GM12872 (cell line): ENCODE measurements at regions not wholly inside any gene's neighbourhood (a gene's known extent, or its start where the extent isn't known, plus 50 kb on each side); places are given as distances from the start of the nearest gene placed in this dataset.

Experiments
- TF ChIP-seq, protein P1 (sequence below): IDR thresholded peaks from 3 replicates; pipeline ENCODE4 v1.5.1; 2011; ENCODE audit warnings: low read depth, mild to moderate bottlenecking, low read length, moderate library complexity; ENCODE audit not compliant: insufficient read depth

DNA sequence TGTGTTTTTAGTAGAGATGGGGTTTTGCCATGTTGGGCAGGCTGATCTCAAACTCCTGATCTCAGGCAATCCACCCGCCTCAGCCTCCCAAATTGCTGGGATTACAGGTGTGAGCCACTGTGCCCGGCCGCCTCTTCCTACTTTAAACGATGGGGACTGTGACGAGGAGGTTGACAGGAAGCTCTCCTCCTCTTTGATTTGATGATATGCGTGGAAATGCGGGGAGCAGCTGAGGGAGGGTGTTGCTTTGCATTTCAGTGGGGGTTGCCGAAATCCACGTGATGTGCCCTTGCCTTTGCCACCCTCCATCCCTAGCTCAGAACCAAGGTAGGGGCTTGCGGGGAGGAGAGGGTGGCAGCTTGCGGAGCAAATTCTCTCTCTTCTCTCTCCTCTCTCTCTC lies 189.6 kb downstream of the AACS start:
- TF ChIP-seq, protein P1, sequence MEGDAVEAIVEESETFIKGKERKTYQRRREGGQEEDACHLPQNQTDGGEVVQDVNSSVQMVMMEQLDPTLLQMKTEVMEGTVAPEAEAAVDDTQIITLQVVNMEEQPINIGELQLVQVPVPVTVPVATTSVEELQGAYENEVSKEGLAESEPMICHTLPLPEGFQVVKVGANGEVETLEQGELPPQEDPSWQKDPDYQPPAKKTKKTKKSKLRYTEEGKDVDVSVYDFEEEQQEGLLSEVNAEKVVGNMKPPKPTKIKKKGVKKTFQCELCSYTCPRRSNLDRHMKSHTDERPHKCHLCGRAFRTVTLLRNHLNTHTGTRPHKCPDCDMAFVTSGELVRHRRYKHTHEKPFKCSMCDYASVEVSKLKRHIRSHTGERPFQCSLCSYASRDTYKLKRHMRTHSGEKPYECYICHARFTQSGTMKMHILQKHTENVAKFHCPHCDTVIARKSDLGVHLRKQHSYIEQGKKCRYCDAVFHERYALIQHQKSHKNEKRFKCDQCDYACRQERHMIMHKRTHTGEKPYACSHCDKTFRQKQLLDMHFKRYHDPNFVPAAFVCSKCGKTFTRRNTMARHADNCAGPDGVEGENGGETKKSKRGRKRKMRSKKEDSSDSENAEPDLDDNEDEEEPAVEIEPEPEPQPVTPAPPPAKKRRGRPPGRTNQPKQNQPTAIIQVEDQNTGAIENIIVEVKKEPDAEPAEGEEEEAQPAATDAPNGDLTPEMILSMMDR, result no peak

DNA sequence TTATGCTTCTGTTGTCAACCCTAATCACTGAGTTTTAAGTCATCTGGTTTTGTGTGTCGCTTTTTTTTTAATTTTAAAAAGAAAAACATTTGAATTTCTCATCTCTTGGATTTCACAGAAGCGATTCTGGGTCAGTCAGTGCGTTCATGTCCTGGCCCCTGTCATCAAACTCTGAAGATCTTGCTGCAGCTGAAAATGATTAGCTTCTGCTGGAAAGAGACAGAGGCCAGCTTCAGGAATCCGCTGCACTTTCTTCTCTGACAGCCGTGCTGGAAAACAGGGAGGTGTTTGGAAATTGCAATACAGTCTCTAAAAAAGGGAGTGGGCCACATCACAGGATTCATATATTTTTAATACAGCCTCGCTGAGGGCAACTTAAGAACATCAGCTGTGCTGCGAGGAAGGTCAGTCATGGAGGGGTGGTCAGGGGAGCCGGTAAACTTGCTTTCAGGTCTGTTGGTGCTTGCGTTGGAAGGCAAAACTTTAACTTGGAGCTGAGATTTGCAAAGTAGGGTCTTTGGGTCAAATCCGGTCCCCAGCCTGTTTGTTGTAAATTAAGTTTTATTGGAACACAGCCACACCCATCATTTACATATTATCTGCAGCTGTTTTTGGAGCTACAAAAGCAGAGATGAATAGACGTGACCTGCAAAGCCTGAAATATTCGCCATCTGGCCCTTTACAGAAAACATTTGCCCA lies 190.8 kb downstream of the AACS start:
- TF ChIP-seq, protein P1, result no peak

DNA sequence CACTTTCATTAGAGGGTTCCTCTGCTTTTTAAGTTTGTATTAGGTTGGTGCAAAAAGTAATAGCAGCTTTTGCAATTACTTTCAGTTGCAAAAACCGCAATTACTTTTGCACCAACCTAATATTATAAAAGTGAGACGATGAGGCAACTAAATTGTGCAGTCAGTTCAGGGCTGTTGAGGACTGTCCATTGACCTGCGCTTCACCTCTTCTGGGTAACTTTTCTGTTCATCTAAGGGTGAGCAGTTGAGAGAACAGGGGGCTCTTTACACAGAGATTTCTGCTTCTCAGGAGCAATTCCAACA lies 191.3 kb downstream of the AACS start:
- TF ChIP-seq, protein P1, result no peak

DNA sequence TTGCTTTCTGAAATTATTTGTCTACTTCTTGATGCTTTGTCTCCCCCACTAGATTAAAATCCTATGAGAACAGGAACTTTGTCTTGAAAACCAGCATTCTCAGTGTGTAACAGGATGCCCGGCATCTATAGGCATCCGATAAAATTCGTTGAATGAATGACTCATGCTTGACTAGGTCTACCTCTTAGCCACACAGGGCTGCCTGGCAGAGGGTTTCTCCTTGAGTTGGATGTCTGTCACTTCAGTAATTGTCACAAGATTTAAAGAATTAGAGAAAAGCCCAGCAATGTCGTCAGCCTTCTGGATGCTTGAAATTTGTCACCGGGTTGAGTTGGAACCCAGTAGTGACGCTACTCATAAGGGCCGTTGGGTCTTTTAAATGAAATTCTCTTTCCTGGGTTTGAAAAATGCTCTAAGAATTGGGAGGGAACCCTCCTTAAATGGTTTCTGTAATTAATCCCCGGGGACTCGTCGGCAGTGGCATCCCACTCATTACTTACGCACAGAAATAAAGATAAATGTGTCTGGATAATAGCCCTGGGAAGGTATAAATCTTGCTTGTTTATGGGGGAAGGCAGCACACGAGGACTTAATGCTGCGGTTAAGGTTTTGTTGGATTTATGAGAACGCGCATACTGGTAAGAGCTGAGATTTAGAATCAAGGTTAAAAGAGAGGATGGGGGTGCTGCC lies 194.1 kb downstream of the AACS start:
- TF ChIP-seq, protein P1, result no peak

DNA sequence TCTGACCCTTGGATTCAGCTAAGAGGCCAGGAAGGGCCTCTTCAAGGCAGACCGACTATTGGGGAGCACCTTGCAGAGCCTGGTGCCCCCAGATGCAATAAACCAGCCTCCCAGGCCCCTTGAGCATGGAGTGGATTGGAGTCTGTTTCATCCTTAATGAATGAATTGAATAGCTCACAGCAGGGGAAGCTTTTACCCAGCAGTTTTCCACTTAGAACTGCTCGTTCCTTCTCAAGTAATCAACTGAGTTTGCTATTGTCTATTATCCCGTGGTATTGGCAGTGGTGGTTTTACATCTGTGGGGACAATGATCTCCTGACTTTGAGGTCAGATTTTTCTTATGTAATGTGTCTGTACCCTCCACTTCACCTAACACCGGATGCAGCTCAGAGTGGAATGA lies 197.6 kb downstream of the AACS start:
- TF ChIP-seq, protein P1, result no peak

DNA sequence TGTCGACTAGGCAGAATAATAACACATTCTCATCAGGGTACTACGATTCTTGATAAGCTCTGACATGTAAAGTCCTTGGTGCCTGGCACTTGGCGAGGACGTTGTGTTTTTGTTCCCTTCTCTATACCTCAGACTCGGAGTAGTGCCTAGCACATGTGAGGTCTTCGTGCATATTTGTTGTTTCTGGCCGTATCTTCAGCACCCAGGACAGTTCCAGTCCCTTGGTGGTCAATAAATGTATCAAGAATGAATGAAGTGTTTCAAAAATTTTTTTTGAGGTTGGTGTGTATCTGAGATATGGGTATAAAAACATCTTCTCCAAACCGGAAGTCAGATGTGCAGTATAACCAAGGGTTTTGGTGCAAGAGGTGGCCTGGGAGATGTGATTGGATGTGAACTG lies 198.2 kb downstream of the AACS start:
- TF ChIP-seq, protein P1, result no peak

DNA sequence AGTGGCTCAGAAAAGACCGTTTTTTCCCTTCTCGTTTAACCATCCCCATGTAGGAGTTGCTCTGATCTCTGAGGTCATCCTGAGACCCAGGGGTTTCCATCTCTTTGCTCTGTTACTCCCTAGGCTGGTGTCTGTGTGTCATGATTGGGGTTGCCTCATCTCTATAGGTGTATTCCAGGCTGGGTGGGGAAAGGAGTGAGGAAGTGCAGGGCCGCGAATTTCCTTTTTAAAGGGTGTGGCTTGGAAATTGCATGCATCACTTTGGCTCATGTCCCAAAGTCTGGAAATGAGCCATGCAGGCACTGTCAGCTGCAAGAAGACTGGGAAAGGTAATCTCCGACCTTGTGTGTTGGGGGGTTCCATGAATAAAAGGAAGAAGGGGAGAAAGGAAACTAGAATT lies 201.9 kb downstream of the AACS start:
- TF ChIP-seq, protein P1, result no peak
